ENCODE measurements at regions not wholly inside any gene's neighbourhood (a gene's known extent, or its start where the extent isn't known, plus 50 kb on each side); places are given as distances from the start of the nearest gene placed in this dataset.

- TF ChIP-seq CTCF (IDR thresholded peaks at IDR 0.05) (no peak), ZFX (IDR thresholded peaks at IDR 0.05; ENCODE audit: borderline replicate concordance) (no peak)
Measured at GRCh38 chr9:22590336-22591033, 143.9 kb downstream of the DMRTA1 start.
